Renal cortical epithelial cell (primary cell): ENCODE measurements at regions not wholly inside any gene's neighbourhood (a gene's known extent, or its start where the extent isn't known, plus 50 kb on each side); places are given as distances from the start of the nearest gene placed in this dataset.
"Not testable (repeated sequence)": the region's sequence is repeated elsewhere in the genome, so short reads cannot be mapped to it uniquely, and the experiment has no call there.

ENCODE experiments used
- DNase-seq: peaks from one replicate; pipeline ENCODE4 v3.0.0-alpha.2; 2011; ENCODE audit warnings: low read depth

DNA sequence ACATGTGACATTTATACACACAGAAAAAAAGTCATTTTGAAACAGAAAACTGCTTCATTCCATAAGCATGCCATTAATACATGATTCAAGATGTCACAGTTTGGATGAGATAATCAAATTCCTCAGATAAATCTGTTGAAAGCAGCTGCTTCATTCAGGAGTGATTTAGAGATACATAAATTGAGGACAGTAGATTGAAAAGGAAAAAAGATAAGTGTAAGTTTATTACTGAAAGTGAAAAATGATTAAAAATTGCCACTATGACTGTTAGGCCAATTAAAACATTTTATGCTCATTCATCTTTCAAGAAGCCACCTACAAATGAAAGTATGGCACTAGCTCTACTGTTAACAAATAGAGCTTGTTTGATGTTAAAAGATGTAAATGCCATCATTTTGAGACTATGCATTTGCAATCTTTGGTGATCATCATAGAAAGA is 136.9 kb upstream of the CDK6 start:
- no peak for DNase-seq

DNA sequence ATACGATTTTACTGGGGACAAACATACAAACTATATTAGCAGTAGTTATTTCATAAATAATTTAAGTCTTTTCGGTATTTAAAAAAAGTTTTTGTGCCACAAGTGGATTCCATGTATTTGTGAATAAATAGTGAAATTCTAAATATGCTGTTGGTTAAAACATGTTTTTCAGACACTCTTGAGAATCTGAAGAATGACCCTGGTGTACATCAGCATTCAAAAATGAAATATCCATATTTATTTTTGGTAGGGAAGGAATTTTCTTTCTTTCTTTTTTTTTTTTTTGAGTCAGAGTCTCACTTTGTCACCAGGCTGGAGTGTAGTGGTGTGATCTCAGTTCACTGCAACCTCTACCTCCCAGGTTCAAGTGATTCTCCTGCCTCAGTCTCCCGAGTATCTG is 136.1 kb upstream of the CDK6 start:
- DNase-seq: no peak

DNA sequence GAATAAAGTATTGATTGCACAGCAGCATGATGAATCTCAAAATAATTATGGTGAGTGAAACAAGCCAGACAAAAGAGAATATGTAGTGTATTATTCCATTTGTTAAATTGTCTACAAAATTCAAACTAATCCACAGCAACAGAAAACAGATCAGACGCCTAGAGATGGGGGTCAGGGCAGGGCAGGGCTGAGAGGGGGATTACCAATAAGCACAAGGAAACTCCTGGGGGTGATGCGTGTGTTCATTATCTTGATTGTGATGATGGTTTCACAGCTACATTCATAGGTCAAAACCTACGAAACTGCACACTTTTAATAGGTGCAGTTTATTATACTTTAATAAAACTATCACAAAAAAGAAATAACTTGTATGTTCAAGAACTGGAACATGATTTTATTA is 132.7 kb upstream of the CDK6 start:
- no peak for DNase-seq

DNA sequence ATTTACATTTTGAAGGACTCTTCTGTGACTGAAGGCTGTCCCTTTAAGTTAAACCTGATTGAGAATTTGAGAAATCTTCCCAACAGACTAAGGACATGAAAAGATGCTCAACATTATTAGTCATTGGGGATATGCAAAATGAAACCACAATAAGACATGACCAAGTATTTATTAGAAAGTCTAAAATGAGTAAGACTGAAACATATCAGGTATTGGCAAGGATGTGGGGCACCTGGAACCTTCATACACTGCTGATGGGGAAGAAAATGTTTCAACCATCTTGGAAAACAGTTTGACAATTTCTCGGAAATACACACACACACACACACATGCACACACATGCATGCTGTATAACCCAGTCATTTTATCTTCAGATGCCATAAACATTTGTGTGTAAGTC is 132.1 kb upstream of the CDK6 start:
- no peak for DNase-seq

DNA sequence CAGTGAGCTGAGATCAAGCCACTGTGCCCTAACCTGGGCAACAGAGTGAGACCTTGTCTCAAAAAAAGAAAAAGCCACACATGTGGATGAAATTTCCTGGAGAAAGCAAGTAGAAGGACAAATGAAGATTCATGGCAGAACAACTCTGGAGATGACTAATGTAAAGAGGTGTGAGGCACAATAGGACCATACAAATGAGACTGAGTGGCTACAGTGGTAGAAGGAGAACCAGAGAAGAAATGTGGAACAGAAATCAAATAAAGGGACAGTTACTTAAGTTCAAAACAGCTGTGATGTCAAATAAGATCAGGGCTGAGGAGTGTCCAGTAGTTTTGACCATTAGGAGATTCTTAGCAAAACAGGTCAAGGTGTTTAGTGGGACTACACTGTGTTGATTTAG is 130.9 kb upstream of the CDK6 start:
- DNase-seq: no peak

DNA sequence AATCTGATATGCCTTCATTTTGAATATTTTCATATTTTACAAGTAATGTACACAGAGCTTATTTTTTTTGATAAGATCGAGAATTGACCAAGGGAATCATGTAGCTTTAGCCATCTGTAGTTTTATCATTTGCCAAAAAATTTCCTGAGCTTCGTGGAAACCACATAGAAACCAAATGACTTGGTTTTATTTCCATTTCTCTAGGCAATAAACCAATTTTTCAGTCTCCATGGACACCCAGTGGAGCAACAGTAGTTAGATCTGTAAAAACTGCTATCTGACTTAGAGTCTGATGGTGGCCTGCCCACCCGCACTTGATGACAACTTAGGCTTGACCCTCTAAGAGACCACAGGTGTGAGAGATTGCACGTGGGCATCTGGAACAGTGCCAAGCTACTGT is 127.8 kb upstream of the CDK6 start:
- no peak for DNase-seq

DNA sequence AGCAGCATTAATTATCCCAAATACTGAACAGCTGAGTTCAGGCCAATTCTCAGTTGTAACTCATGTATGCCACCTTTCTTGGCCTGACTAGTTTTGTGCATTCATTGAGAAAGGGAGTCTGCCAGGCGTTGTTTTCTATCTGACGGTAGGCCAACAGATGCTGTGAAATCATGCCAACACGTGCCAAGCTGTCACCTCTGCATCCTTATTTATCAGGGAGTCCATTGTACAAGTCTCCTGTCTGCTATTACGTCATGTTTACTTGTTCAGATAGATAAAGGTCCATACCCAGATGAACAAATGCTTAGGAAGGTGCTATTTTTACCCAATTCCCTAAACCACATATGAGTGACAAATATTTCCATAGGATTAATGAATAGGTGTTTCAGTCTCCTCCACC is 127.2 kb upstream of the CDK6 start:
- no peak for DNase-seq

DNA sequence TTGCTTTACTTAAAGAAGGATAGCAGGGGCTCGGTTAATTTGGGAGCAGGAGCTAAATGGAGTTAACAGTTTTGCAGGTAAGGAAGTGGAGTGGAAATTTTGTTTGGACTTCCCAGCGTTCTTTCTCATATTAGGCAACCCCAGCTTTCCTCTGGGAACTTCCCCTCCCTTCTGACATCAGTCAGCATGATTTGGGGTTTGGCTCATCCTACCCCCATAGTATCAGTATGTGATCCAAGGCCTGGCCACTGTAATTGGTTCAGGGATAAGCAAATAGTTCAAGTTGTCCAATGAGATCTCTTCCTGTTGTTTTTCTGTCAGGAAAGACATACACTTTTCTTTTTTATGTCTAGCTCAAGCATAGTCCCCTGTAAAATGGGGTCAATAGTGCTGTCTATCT is 125.6 kb upstream of the CDK6 start:
- DNase-seq: no peak

DNA sequence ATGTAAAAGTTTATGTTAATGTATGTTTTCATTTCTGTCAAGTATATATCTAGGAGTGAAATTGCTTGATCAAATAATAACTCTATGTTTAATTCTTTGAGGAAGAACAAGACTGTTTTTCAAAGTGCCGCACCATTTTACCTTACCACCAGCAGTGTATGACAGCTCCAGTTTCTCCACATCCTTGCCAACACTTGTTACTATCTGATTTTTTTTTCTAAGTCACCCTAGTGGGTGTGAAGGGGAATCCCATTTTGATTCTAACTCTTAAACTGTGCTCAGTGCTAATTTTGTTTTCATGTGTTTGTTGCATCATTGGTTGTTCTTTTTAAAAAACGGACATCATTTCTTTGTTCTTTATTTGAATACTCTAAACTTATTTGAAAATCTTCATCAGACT is 120.2 kb upstream of the CDK6 start:
- DNase-seq: no peak

DNA sequence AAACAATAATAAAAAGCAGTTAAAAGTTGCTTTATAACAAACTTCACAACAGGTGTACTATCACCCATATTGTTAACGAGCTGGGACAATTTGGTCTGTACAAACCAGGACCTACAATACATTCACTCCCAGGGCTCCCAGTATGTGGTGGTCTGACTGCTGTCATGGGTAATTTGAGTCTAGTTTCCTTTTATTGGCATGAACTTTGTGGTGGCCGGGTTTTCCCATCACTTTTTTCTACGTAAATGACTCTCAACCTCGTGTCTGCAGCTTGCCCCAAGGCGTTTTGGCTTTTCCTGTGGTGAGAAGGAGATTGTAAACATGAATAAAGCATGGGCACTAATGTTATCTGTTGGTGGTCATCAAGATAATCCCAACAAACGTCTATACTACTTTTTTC is 118.7 kb upstream of the CDK6 start:
- no peak for DNase-seq

DNA sequence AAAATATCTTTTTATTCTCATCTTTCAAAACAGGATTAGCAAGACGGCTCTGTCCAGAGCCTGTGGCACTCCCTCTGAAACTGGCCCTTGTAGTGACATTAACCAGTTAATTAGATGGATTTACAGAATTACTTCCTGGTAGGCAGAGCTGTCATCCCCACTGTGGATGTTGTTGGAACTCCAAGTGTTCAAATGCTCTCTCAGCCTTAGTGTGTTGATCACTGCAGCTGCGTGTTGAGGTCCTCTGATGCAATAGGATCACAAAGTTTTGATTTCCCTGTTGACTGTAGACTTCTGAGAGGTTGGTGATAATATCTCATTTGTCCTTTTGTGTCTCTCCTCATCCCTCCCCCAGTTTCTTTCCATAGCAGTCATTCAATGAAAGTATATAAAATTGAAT is 117.3 kb upstream of the CDK6 start:
- DNase-seq: peak; percentile 18

DNA sequence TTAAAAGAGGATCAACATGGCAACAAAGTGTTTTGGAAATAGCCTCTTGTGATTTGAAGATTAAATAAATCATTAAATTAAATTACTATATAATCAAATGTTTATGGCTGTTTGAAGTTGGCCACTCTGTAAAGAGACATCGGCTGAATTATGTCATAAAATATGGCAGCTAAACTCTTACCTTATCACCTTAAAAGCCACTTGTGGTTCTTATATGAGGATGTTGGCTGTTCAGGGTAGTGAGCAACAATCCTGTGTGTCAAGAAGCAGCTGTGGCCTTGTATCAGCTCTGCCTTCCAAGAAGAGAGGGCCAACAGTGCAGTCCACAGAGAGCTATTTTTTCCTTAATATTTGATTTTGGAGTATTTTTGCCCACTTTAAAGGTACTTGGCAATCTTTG is 113.4 kb upstream of the CDK6 start:
- DNase-seq: no peak

DNA sequence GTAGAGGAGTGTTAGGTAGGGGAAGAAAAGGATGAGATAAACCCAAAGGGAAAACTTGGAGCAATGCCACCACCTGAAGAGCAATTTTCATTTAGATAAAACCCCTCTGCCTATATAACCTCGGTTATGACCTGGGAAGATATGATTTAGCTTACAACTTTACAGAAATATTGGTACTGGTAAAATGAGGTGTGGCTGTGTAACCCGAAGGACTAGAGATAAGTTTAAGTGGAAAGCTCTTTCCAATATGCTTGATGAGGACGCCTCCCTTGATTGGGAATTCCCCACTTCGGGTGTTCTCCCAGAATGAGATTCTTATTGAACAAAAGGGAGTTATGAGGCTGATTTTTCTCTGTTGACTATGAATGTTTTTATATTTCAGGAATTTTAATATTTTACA is 109.5 kb upstream of the CDK6 start:
- DNase-seq: no peak

DNA sequence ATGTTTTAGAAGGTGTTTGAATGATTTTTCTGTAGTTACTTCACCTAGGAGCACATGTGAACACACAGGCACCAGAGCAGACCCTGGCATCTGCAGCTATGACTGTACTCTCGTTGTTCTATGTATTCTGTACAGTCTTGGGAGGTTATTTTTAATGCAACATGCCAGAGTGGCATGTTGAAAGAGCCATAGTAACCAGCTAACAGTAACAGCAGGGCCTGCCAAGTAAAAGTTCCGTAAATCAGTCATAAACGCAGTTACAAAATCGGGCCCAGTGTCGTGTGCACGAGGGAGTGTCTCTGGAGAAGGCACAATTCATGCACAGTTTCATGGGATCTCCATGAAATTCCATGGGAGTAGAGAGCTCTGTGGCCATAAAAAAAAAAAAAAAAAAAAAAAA is 108.3 kb upstream of the CDK6 start:
- DNase-seq: no peak

DNA sequence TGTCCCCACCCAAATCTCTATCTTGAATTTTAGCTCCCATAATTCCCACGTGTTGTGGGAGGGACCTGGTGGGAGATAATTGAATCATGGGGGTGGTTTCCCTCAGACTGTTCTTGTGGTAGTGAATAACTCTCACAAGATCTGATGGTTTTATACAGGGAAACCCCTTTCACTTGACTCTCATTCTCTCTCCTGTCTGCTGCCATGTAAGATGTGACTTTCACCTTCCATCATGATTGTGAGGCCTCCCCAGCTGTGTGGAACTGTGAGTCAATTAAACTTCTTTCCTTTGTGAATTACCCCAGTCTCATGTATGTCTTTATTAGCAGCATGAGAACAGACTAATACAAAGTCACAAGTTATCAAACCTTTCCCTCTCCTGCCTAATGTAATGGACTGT is 106.3 kb upstream of the CDK6 start:
- not testable (repeated sequence) for DNase-seq

DNA sequence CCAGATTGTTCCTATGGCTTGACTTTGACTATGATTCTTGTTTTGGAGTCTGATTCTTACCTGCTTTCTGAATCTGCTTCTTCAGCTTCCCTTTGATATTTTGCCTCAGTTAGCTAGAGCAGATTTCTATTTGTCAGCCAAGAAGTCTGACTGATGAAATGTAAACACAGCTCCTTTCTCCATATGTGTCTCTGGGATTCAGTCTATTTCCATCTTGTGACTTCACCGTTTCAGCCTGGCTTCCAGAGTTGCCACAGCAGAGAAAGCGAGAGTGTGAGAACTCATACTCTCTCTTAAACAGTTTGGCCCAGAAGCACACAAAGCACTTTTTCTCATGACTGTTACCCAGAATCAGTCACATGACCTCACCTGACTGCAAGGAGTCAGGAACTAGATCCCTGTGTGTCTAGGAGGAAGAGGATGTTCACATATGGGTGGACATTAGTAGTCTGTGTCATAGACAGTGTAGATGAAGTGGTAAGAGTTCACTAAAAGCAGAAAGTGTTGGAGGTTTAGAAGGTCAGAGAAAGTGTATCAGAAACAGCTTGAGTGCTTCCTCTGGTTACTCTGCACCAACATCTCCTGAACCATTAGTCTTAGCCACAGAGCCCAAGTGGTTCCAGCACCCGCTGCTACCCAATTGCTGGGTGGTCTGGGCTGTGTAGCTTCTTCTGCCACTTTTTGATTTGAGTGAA is 103.4 kb upstream of the CDK6 start:
- no peak for DNase-seq

DNA sequence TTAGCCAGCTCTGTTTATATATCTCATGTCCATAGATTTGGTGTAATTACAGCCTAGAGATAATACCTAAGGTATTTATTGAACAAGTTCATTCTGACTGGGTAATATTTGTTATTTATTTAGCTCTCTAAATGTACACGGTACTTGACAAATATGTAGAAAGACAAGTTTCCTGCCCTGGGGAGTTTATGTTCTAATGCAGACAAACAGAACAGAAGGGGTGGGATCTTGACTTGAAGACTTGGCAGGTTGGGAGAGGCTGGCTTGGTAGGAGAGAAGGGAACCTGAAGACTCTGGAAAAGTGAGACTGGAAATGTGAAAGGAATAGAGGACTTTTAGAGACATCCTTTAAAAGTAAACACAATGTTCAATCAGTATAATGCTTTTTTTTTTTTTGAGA is 97.7 kb upstream of the CDK6 start:
- DNase-seq: peak; percentile 16

DNA sequence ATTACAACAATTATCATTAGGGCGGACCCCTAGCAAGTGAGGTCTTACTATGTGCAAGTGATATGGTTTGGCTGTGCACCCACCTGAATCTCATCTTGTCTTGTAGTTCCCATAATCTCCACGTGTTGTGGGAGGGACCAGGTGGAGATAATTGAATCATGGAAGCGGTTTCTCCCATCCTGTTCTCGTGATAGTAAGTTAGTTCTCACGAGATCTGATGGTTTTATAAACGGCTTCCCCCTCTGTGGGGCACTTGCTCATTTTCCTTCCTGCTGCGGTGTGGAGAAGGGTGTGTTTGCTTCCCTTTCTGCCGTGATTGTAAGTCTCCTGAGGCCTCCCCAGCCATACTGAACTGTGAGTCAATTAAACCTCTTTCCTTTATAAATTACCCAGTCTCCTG is 96.1 kb upstream of the CDK6 start:
- DNase-seq: no peak

DNA sequence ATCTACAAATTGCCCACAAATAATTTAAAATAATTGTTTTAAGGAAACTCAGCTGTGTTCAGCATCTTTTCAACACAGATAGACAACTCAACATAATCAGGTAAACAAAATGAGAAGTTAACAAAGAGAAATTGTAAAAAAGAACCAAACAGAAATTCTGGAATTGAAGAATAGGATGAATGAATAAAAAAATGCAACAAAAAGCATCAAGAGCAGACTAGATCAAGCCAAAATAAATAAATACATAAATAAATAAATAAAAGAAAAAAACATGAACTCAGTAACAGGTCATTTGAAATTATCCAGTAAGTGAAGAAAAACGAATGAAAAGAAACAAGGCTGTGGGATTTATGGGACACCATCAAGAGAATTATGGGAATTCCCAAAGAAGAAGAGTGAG is 94.0 kb upstream of the CDK6 start:
- no peak for DNase-seq

DNA sequence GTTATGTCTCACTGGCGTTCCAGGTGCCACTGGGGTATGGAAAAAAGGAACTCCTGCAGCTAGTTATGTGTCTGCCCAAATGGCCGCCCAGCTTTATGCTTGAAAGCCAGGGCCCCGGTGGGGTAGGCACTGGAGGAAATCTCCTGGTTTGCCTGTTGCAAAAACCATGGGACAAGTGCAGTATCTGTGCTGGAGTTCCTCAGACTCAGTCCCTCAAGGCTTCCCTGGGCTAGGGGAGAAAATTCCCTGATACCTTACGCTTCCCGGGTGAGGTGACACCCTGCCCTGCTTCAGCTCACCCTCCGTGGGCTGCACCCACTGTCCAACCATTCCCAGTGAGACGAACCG is 90.3 kb upstream of the CDK6 start:
- DNase-seq: no peak

DNA sequence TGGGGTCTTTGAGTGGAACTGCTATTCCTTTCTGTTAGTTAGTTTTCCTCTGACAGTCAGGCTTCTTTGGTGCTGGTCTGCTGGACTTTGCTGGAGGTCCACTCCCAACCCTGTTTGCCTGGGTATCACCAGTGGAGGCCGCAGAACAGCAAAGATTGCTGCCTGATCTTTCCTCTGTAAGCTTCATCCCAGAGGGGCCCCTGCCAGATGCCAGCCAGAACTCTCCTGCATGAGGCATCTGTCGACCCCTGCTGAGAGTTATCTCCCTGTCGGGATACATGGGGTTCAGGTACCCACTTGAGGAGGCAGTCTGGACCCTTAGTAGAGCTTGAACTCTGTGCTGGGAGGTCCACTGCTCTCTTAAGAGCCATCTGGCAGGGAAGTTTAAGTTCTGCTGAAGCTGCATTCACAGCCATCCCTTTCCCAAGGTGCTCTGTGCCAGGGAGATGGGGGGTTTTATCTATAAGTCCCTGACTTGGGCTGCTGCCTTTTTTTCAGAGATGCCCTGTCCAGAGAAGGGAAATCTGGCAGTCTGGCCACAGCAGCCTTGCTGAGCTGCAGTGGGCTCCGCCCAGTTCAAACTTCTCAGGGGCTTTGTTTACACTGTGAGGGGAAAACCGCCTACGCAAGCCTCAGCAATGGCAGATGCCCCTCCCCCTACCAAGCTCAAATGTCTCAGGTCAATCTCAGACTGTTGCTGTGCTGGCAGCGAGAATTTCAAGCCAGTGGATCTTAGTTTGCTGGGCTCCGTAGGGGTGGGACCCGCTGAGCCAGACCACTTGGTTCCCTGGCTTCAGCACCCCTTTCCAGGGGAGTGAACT is 89.7 kb upstream of the CDK6 start:
- peak; percentile 40 for DNase-seq

DNA sequence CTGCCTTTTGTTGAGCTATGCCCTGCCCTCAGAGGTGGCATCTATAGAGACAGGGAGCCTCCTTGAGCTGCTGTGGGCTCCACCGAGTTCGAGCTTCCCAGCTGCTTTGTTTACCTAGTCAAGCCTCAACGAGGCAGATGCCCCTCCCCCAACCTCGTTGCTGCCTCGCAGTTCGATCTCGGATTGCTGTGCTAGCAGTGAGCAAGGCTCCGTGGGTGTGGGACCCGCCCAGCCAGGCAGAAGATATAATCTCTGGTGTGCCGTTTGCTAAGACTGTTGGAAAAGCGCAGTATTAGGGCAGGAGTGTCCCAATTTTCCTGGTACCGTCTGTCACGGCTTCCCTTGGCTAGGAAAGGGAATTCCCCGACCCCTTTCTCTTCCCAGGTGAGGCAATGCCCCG is 88.4 kb upstream of the CDK6 start:
- DNase-seq: no peak

DNA sequence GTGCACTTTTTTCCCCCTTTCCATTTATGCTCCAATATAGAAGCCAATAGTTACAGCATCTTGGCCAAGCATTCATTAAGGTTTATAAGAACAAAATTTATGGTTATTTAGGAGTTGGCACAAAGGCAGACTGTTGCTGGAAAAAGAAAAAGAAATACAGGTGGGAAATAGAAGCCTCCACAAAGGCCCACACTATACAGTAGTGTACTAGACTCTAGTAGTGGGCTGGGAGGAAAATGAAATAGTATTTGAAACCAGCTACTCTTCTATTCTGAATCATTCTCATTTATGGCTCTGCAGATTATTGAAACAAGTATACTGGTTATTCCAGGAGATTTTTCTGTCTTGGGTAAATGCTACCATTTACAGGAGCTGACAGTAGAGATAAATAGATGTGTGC is 80.9 kb upstream of the CDK6 start:
- DNase-seq: no peak

DNA sequence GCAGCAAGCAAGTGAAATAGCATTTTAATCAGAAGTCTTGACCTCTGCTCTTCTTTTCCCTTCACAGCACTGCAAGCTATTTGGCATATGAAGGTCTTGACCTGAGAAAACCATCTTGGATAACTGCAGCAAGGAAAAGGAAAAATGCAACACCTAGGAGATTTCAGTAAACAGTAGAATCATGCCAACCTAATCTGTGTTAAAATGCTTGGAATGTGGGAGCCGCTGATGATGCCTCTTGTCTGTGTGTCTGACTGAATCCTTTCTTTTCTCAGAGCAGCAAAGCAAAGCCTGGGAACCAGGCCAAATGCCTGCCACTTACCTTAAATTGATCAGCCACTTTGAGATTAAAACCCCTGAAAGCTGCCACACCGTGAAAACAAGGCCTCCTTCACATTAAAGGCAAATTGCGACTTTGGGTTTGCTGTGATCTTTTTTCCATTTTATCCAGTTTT is 80.4 kb upstream of the CDK6 start:
- DNase-seq: peak; percentile 89
